ENCODE measurements at regions not wholly inside any gene's neighbourhood (a gene's known extent, or its start where the extent isn't known, plus 50 kb on each side); places are given as distances from the start of the nearest gene placed in this dataset.

GRCh38 chr1:78280626-78281025, 210.1 kb upstream of the PTGFR start:
- Histone ChIP-seq H3K4me1 (no peaks in the 10 kb centered on the region), H3K36me3 (ENCODE audit: low read depth, missing control alignments) (no peaks in the 10 kb centered on the region), H3K9me3 (no peaks in the 10 kb centered on the region), H3K27me3 (no peaks in the 10 kb centered on the region), H3K27ac (no peak overlapping the region), H3K4me3 (no peak overlapping the region)
- TF ChIP-seq CTCF (IDR thresholded peaks at IDR 0.05) (no peak), POLR2A (IDR thresholded peaks at IDR 0.05) (no peak)
- WGBS, 2 donors = 63 to 82% methylated on average over 2 of the region's 2 CpGs
- no peak for DNase-seq
- intact Hi-C loops (cut with DNase I; ENCODE audit: low total_unique reads) = no loop called here

GRCh38 chr1:78281580-78281979, 209.2 kb upstream of the PTGFR start:
- Histone ChIP-seq H3K9me3 (no peaks in the 10 kb centered on the region), H3K4me1 (no peaks in the 10 kb centered on the region), H3K27me3 (no peaks in the 10 kb centered on the region), H3K36me3 (ENCODE audit: low read depth, missing control alignments) (no peaks in the 10 kb centered on the region), H3K4me3 (no peak overlapping the region), H3K27ac (no peak overlapping the region)
- 68 to 80% methylated on average over 1 of the region's 1 CpG for WGBS, 2 donors
- intact Hi-C loops (cut with DNase I; ENCODE audit: low total_unique reads) = no loop called here
- DNase-seq = no peak
- TF ChIP-seq POLR2A (IDR thresholded peaks at IDR 0.05) = no peak

- Histone ChIP-seq H3K4me3 (no peak overlapping the region), H3K27me3 (no peaks in the 10 kb centered on the region), H3K4me1 (no peaks in the 10 kb centered on the region), H3K27ac (no peak overlapping the region), H3K36me3 (ENCODE audit: low read depth, missing control alignments) (no peaks in the 10 kb centered on the region), H3K9me3 (no peaks in the 10 kb centered on the region)
- no peak for DNase-seq
- TF ChIP-seq POLR2A (IDR thresholded peaks at IDR 0.05) = no peak
- no peak for TF ChIP-seq CTCF (IDR thresholded peaks at IDR 0.05)
- WGBS, 2 donors = 39 to 46% methylated on average over 2 of the region's 2 CpGs
- intact Hi-C loops (cut with DNase I; ENCODE audit: low total_unique reads) = no loop called here
These were observed 207.1 kb upstream of the PTGFR start for GRCh38 chr1:78283691-78284090.

DNA sequence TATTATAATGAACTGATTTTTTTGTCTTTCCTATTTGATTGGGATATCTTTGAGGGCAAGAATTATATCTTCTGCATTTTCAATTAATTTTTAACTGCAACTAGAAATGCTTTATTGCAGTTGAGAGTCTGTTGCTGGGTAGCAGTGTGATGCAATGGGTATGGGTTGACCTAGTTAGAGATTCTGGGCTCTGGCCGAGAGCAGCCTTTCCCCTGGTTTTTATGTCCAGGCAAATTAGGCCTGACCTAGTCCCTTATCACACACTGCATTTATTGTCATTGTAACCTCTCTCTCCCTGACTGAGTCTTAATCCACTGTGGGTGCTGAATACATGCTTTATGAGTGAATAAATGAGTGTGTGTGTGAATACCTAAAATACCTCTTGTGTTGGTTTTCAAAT, 206.4 kb upstream of the PTGFR start:
- TF ChIP-seq POLR2A (IDR thresholded peaks at IDR 0.05) = no peak
- no peak for TF ChIP-seq CTCF (IDR thresholded peaks at IDR 0.05)
- H3K27ac ChIP-seq = no peak overlapping the region
- intact Hi-C loops (cut with DNase I; ENCODE audit: low total_unique reads) = no loop called here
- H3K4me1 ChIP-seq = no peaks in the 10 kb centered on the region
- no peaks in the 10 kb centered on the region for H3K9me3 ChIP-seq
- no peak for DNase-seq
- 82 to 84% methylated on average over 1 of the region's 1 CpG for WGBS, 2 donors
- no peak overlapping the region for H3K4me3 ChIP-seq
- H3K36me3 ChIP-seq (ENCODE audit: low read depth, missing control alignments) = no peaks in the 10 kb centered on the region
- no peaks in the 10 kb centered on the region for H3K27me3 ChIP-seq

GRCh38 chr1:78286686-78287085, 204.1 kb upstream of the PTGFR start:
- 89 to 93% methylated on average over 3 of the region's 3 CpGs for WGBS, 2 donors
- no peak overlapping the region for H3K4me3 ChIP-seq
- H3K27ac ChIP-seq = no peak overlapping the region
- H3K4me1 ChIP-seq = no peaks in the 10 kb centered on the region
- intact Hi-C loops (cut with DNase I; ENCODE audit: low total_unique reads) = no loop called here
- H3K27me3 ChIP-seq = no peaks in the 10 kb centered on the region
- TF ChIP-seq CTCF (IDR thresholded peaks at IDR 0.05) (no peak), POLR2A (IDR thresholded peaks at IDR 0.05) (no peak)
- no peak for DNase-seq
- H3K9me3 ChIP-seq = no peaks in the 10 kb centered on the region
- H3K36me3 ChIP-seq (ENCODE audit: low read depth, missing control alignments) = no peaks in the 10 kb centered on the region

Measured in testis (tissue), 2 donors.